ENCODE measurements at regions not wholly inside any gene's neighbourhood (a gene's known extent, or its start where the extent isn't known, plus 50 kb on each side); places are given as distances from the start of the nearest gene placed in this dataset.

DNA sequence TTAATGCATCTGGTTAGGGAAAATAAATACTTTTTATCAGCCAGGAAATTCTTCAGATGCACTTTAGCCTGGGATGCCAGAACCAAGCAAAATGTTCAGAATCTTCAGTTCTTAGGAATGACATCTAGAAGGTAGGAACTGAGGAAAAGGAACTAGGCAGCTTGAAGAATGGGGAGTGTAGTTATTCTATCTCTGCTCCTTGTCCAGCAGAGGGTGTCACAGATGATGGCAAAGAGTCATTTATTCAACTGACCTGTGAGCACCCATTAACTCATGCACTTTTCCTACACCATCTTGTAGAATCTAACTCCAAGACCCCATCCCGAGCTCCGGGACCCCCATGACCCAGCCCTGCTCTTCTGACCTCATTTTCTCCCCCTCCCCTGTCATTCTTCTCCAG lies 122.1 kb upstream of the ISX start:
- H3K79me2 ChIP-seq (ENCODE audit: insufficient read depth, low read length), result no peaks in the 10 kb centered on the region
- TF ChIP-seq EZH2phosphoT487 (conservative IDR thresholded peaks at IDR 0.05; ENCODE audit: low read length), result no peak
- TF ChIP-seq, protein P1, sequence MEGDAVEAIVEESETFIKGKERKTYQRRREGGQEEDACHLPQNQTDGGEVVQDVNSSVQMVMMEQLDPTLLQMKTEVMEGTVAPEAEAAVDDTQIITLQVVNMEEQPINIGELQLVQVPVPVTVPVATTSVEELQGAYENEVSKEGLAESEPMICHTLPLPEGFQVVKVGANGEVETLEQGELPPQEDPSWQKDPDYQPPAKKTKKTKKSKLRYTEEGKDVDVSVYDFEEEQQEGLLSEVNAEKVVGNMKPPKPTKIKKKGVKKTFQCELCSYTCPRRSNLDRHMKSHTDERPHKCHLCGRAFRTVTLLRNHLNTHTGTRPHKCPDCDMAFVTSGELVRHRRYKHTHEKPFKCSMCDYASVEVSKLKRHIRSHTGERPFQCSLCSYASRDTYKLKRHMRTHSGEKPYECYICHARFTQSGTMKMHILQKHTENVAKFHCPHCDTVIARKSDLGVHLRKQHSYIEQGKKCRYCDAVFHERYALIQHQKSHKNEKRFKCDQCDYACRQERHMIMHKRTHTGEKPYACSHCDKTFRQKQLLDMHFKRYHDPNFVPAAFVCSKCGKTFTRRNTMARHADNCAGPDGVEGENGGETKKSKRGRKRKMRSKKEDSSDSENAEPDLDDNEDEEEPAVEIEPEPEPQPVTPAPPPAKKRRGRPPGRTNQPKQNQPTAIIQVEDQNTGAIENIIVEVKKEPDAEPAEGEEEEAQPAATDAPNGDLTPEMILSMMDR (IDR thresholded peaks at IDR 0.05; ENCODE audit: insufficient read depth, low read length, poor library complexity, severe bottlenecking), result no peak
- no peaks in the 10 kb centered on the region for H3K36me3 ChIP-seq (ENCODE audit: low read length)
- H3K27me3 ChIP-seq (ENCODE audit: low read length), result no peaks in the 10 kb centered on the region
- no peak overlapping the region for H3K27ac ChIP-seq (ENCODE audit: low read depth, low read length)
- no peaks in the 10 kb centered on the region for H3K9me2 ChIP-seq (replicated peaks; ENCODE audit: insufficient read depth, low read length)
- H3K4me2 ChIP-seq (ENCODE audit: low read depth, low read length, poor library complexity, severe bottlenecking), result no peak overlapping the region
- no peaks in the 10 kb centered on the region for H3F3A ChIP-seq (ENCODE audit: insufficient read depth)
- H3K9me3 ChIP-seq (ENCODE audit: insufficient read depth, low read length), result no peaks in the 10 kb centered on the region
- H3K9ac ChIP-seq (ENCODE audit: low read length), result no peak overlapping the region
- H4K20me1 ChIP-seq (ENCODE audit: low read depth, low read length), result no peaks in the 10 kb centered on the region
- no peak overlapping the region for H2AFZ ChIP-seq (ENCODE audit: low read depth, low read length, severe bottlenecking)
- no peak overlapping the region for H3K4me3 ChIP-seq (ENCODE audit: insufficient read depth, low read length, poor library complexity, severe bottlenecking)

DNA sequence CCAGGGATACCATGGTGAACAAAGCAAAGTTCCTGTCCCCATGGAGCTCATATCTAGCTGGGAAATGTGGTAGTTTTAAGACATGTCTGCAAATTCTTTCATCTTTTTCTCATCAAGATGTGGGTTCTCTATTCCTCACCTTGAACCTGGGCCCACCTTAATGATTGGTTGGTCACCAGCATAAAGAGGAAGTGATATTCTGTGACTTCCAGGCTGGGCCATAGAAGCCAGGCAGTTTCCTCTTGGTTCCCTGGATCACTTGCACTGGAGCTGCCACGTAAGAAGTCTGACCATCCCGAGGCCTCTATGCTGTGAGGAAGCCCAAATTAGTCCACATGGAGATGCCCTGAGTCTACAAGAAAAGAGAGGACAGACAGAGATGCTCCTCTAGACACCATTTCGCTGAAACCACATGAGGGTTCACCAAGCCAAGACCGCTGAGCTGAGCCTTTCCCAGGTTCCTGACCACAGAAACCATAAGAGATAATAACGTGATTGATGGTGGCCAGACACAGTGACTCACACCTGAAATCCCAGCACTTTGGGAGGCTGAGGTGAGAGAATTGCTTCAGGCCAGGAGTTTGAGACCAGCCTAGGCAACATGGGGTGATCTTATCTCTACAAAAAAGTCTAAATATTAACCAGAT lies 119.5 kb upstream of the ISX start:
- H2AFZ ChIP-seq (ENCODE audit: low read depth, low read length, severe bottlenecking), result no peak overlapping the region
- no peaks in the 10 kb centered on the region for H3K9me2 ChIP-seq (replicated peaks; ENCODE audit: insufficient read depth, low read length)
- no peak overlapping the region for H3K27ac ChIP-seq (ENCODE audit: low read depth, low read length)
- H3K79me2 ChIP-seq (ENCODE audit: insufficient read depth, low read length), result no peaks in the 10 kb centered on the region
- no peaks in the 10 kb centered on the region for H4K20me1 ChIP-seq (ENCODE audit: low read depth, low read length)
- no peaks in the 10 kb centered on the region for H3F3A ChIP-seq (ENCODE audit: insufficient read depth)
- H3K27me3 ChIP-seq (ENCODE audit: low read length), result no peaks in the 10 kb centered on the region
- no peak for TF ChIP-seq EZH2phosphoT487 (conservative IDR thresholded peaks at IDR 0.05; ENCODE audit: low read length)
- TF ChIP-seq, protein P1 (IDR thresholded peaks at IDR 0.05; ENCODE audit: insufficient read depth, low read length, poor library complexity, severe bottlenecking), result no peak
- H3K4me3 ChIP-seq (ENCODE audit: insufficient read depth, low read length, poor library complexity, severe bottlenecking), result no peak overlapping the region
- no peaks in the 10 kb centered on the region for H3K9me3 ChIP-seq (ENCODE audit: insufficient read depth, low read length)
- H3K9ac ChIP-seq (ENCODE audit: low read length), result no peak overlapping the region
- no peaks in the 10 kb centered on the region for H3K36me3 ChIP-seq (ENCODE audit: low read length)
- H3K4me2 ChIP-seq (ENCODE audit: low read depth, low read length, poor library complexity, severe bottlenecking), result no peak overlapping the region

DNA sequence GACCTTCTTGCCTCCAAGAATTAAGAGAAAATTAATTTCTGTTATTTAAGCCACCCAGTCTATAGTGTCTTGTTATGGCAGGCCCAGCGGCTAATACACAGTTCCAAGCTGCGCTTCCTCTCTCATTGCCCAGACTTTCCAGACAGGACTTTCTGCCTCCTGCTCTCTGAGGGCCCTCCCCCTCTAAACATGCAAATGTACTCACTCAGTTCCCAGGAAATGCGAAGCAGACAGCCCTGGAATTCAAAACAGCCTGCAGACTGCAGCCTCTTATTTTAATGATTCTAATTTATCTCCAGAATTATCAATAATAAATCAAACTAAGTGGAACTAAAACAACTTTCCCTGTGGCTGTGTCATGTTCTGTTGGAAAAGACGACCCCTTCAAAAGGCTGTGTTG lies 115.5 kb upstream of the ISX start:
- no peaks in the 10 kb centered on the region for H3K9me2 ChIP-seq (replicated peaks; ENCODE audit: insufficient read depth, low read length)
- H3K9ac ChIP-seq (ENCODE audit: low read length), result no peak overlapping the region
- no peaks in the 10 kb centered on the region for H3K79me2 ChIP-seq (ENCODE audit: insufficient read depth, low read length)
- H2AFZ ChIP-seq (ENCODE audit: low read depth, low read length, severe bottlenecking), result no peak overlapping the region
- H3K4me2 ChIP-seq (ENCODE audit: low read depth, low read length, poor library complexity, severe bottlenecking), result no peak overlapping the region
- TF ChIP-seq, protein P1 (IDR thresholded peaks at IDR 0.05; ENCODE audit: insufficient read depth, low read length, poor library complexity, severe bottlenecking), result no peak
- no peak for TF ChIP-seq EZH2phosphoT487 (conservative IDR thresholded peaks at IDR 0.05; ENCODE audit: low read length)
- H3K9me3 ChIP-seq (ENCODE audit: insufficient read depth, low read length), result no peaks in the 10 kb centered on the region
- H4K20me1 ChIP-seq (ENCODE audit: low read depth, low read length), result no peaks in the 10 kb centered on the region
- no peaks in the 10 kb centered on the region for H3K27me3 ChIP-seq (ENCODE audit: low read length)
- H3K27ac ChIP-seq (ENCODE audit: low read depth, low read length), result no peak overlapping the region
- no peak overlapping the region for H3K4me3 ChIP-seq (ENCODE audit: insufficient read depth, low read length, poor library complexity, severe bottlenecking)
- no peaks in the 10 kb centered on the region for H3K36me3 ChIP-seq (ENCODE audit: low read length)
- no peaks in the 10 kb centered on the region for H3F3A ChIP-seq (ENCODE audit: insufficient read depth)

All from SU-DHL-6 (cell line).